ENCODE measurements at regions not wholly inside any gene's neighbourhood (a gene's known extent, or its start where the extent isn't known, plus 50 kb on each side); places are given as distances from the start of the nearest gene placed in this dataset.

DNA sequence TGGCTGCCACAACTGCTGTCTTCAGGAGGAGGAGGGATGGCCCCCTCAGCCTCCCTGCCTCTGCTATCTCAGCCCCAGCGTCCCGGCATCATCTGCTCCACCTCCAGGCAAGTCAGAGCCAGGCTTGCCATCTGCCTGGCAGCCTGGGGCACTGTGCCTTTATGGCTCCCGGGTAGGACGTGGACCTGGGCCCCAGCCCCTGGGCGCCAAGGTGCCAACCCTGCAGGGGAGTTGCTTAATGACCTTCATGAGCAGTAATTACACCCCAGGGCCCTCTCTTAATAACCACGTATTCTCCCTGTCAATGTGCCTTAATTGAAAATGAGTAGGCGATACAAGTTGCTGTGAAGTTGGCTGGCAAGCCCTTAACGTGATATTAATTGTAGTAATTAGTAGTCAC lies 122.1 kb upstream of the MLN start:
- H3K27me3 ChIP-seq (ENCODE audit: control insufficient read depth, insufficient read depth, low read length) = peaks cover 4% of the 10 kb centered on the region
- no peaks in the 10 kb centered on the region for H3K36me3 ChIP-seq (ENCODE audit: control insufficient read depth, insufficient read depth, low read length)
- no peaks in the 10 kb centered on the region for H3K9me3 ChIP-seq (ENCODE audit: control insufficient read depth, insufficient read depth, low read depth, low read length)
- H4K20me1 ChIP-seq (ENCODE audit: control insufficient read depth, extremely low read depth, insufficient read depth, low read length) = no peaks in the 10 kb centered on the region
- no peaks in the 10 kb centered on the region for H3K4me1 ChIP-seq (ENCODE audit: control insufficient read depth, extremely low read depth, insufficient read depth, low read length)
- H2AFZ ChIP-seq (ENCODE audit: low read length) = no peak overlapping the region
- H3K9ac ChIP-seq (ENCODE audit: insufficient read depth, low read length) = no peak overlapping the region
- H3K27ac ChIP-seq (ENCODE audit: insufficient read depth, low read length) = no peak overlapping the region
- H3K79me2 ChIP-seq (ENCODE audit: control insufficient read depth, insufficient read depth, low read length) = no peaks in the 10 kb centered on the region
- no peak overlapping the region for H3K4me3 ChIP-seq (replicated peaks in 1 of 4; ENCODE audit: control extremely low read depth in 1 of 4, insufficient read depth in 1 of 4, low read depth in 3 of 4, low read length in 4 of 4)
- no peak for DNase-seq (ENCODE audit: low read depth in 2 of 2)
- H3K4me2 ChIP-seq (ENCODE audit: extremely low read depth, insufficient read depth, low read length) = no peak overlapping the region
- TF ChIP-seq EZH2 (IDR thresholded peaks at IDR 0.05; ENCODE audit: low read length, missing control alignments) = no peak
- TF ChIP-seq CTCF (conservative IDR thresholded peaks at IDR 0.05 in 1 of 2, IDR thresholded peaks at IDR 0.05 in 1 of 2; ENCODE audit: low read depth in 1 of 2, low read length in 2 of 2) = no peak

GRCh38 chr6:33925210-33925609 lies 121.4 kb upstream of the MLN start:
- Histone ChIP-seq H3K9ac (ENCODE audit: insufficient read depth, low read length) (no peak overlapping the region), H3K9me3 (ENCODE audit: control insufficient read depth, insufficient read depth, low read depth, low read length) (no peaks in the 10 kb centered on the region), H3K27ac (ENCODE audit: insufficient read depth, low read length) (no peak overlapping the region), H3K27me3 (ENCODE audit: control insufficient read depth, insufficient read depth, low read length) (peaks cover 4% of the 10 kb centered on the region), H2AFZ (ENCODE audit: low read length) (no peak overlapping the region), H3K4me2 (ENCODE audit: extremely low read depth, insufficient read depth, low read length) (no peak overlapping the region), H4K20me1 (ENCODE audit: control insufficient read depth, extremely low read depth, insufficient read depth, low read length) (no peaks in the 10 kb centered on the region), H3K79me2 (ENCODE audit: control insufficient read depth, insufficient read depth, low read length) (no peaks in the 10 kb centered on the region), H3K36me3 (ENCODE audit: control insufficient read depth, insufficient read depth, low read length) (no peaks in the 10 kb centered on the region), H3K4me3 (replicated peaks in 1 of 4; ENCODE audit: control extremely low read depth in 1 of 4, insufficient read depth in 1 of 4, low read depth in 3 of 4, low read length in 4 of 4) (no peak overlapping the region), H3K4me1 (ENCODE audit: control insufficient read depth, extremely low read depth, insufficient read depth, low read length) (no peaks in the 10 kb centered on the region)
- TF ChIP-seq EZH2 (IDR thresholded peaks at IDR 0.05; ENCODE audit: low read length, missing control alignments) = no peak
- no peak for TF ChIP-seq CTCF (conservative IDR thresholded peaks at IDR 0.05 in 1 of 2, IDR thresholded peaks at IDR 0.05 in 1 of 2; ENCODE audit: low read depth in 1 of 2, low read length in 2 of 2)
- no peak for DNase-seq (ENCODE audit: low read depth in 2 of 2)

DNA sequence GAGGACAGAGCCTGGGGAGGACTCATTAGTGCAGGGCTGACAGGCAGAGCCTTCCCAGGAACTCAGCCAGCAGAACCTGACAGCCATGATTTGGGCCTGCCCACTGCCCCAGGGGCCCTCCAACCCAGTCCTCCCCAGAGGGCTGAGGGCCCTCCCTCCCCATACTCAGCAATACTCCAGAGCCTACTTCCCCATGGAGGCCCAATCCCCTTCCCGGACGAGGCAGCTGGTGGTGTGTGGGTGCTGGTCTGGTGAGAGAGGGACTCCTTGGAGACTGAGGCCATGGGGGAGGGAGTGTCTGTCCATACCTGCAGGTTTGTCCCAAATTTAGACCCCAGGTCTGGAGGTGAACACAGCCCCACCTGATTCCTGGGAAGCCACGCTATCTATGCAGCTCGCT lies 120.9 kb upstream of the MLN start:
- Histone ChIP-seq H3K79me2 (ENCODE audit: control insufficient read depth, insufficient read depth, low read length) (no peaks in the 10 kb centered on the region), H3K4me1 (ENCODE audit: control insufficient read depth, extremely low read depth, insufficient read depth, low read length) (no peaks in the 10 kb centered on the region), H3K9ac (ENCODE audit: insufficient read depth, low read length) (no peak overlapping the region), H3K36me3 (ENCODE audit: control insufficient read depth, insufficient read depth, low read length) (no peaks in the 10 kb centered on the region), H3K9me3 (ENCODE audit: control insufficient read depth, insufficient read depth, low read depth, low read length) (no peaks in the 10 kb centered on the region), H2AFZ (ENCODE audit: low read length) (no peak overlapping the region), H3K4me3 (replicated peaks in 1 of 4; ENCODE audit: control extremely low read depth in 1 of 4, insufficient read depth in 1 of 4, low read depth in 3 of 4, low read length in 4 of 4) (no peak overlapping the region), H3K4me2 (ENCODE audit: extremely low read depth, insufficient read depth, low read length) (no peak overlapping the region), H4K20me1 (ENCODE audit: control insufficient read depth, extremely low read depth, insufficient read depth, low read length) (no peaks in the 10 kb centered on the region), H3K27me3 (ENCODE audit: control insufficient read depth, insufficient read depth, low read length) (peaks cover 4% of the 10 kb centered on the region), H3K27ac (ENCODE audit: insufficient read depth, low read length) (no peak overlapping the region)
- TF ChIP-seq CTCF (conservative IDR thresholded peaks at IDR 0.05 in 1 of 2, IDR thresholded peaks at IDR 0.05 in 1 of 2; ENCODE audit: low read depth in 1 of 2, low read length in 2 of 2) = no peak
- no peak for TF ChIP-seq EZH2 (IDR thresholded peaks at IDR 0.05; ENCODE audit: low read length, missing control alignments)
- no peak for DNase-seq (ENCODE audit: low read depth in 2 of 2)

Measured in fibroblast of lung (primary cell).